Mammary epithelial cell (primary cell): ENCODE measurements at regions not wholly inside any gene's neighbourhood (a gene's known extent, or its start where the extent isn't known, plus 50 kb on each side); places are given as distances from the start of the nearest gene placed in this dataset.

ENCODE experiments used
- CTCF ChIP-seq, 2 donors: IDR thresholded peaks in 1 of 2; conservative IDR thresholded peaks in 1 of 2; 2 replicates each; pipeline ENCODE4 v1.5.1; 2011 to 2012; ENCODE audit warnings: inconsistent platforms in 2 of 2, low read length in 2 of 2, mild to moderate bottlenecking in 2 of 2, control low read depth in 1 of 2, low read depth in 1 of 2; ENCODE audit not compliant: insufficient read depth in 1 of 2; ENCODE audit errors: extremely low read depth in 1 of 2
- EZH2 ChIP-seq: IDR thresholded peaks from 2 replicates; pipeline ENCODE4 v1.6.1; 2012; ENCODE audit warnings: low read length, inconsistent platforms, borderline replicate concordance

- TF ChIP-seq EZH2 (no peak), CTCF (conservative IDR thresholded peaks at IDR 0.05 in 1 of 2, IDR thresholded peaks at IDR 0.05 in 1 of 2; ENCODE audit: extremely low read depth in 1 of 2, insufficient read depth in 1 of 2, low read depth in 1 of 2, low read length in 2 of 2) (no peak)
Measured at GRCh38 chr3:124210899-124211298, 219.0 kb upstream of the ROPN1 start.
